HepG2 (cell line): ENCODE measurements at regions not wholly inside any gene's neighbourhood (a gene's known extent, or its start where the extent isn't known, plus 50 kb on each side); places are given as distances from the start of the nearest gene placed in this dataset.

Source experiments
- ARNT ChIP-seq: fragments of 450-650 bp; IDR thresholded peaks from 2 replicates; pipeline ENCODE4 v1.6.1; 2017
- ATF3 ChIP-seq: sonication (generic); formaldehyde crosslinking; IDR thresholded peaks from 2 replicates; pipeline ENCODE4 v1.4.0; 2020; ENCODE audit warnings: missing genetic modification reagents
- FOSL2 ChIP-seq: sonication (generic); formaldehyde crosslinking; IDR thresholded peaks from 2 replicates; pipeline ENCODE4 v1.4.0; 2020; ENCODE audit warnings: missing genetic modification reagents
- FOXA1 ChIP-seq, 2 experiments: fragments of 450-650 bp in 1 of 2; sonication (generic) in 1 of 2; formaldehyde crosslinking in 1 of 2; IDR thresholded peaks; 2 replicates each; pipeline versions ENCODE4 v1.4.0 to v1.6.1; 2016 to 2020; ENCODE audit warnings: missing genetic modification reagents in 1 of 2
- FOXJ3 ChIP-seq: sonication (generic); formaldehyde crosslinking; IDR thresholded peaks from 2 replicates; pipeline ENCODE4 v1.4.0; 2020; ENCODE audit warnings: missing genetic modification reagents, mild to moderate bottlenecking, borderline replicate concordance
- NR2F1 ChIP-seq, 2 experiments: fragments of 450-650 bp in 1 of 2; formaldehyde crosslinking in 1 of 2; IDR thresholded peaks; 2 replicates each; pipeline versions ENCODE4 v1.5.0 to v1.6.1; 2016 to 2020; ENCODE audit warnings: mild to moderate bottlenecking in 1 of 2, missing compliant biosample characterization in 1 of 2, missing genetic modification reagents in 1 of 2, moderate library complexity in 1 of 2
- POLR2A ChIP-seq, 2 experiments: IDR thresholded peaks; 2 replicates each; pipeline ENCODE4 v1.6.1; 2011; ENCODE audit warnings: low read depth in 2 of 2, low read length in 2 of 2, mild to moderate bottlenecking in 1 of 2, moderate library complexity in 1 of 2; ENCODE audit not compliant: insufficient read depth in 1 of 2
- REST ChIP-seq, 2 experiments: IDR thresholded peaks; 2 replicates each; pipeline ENCODE4 v1.6.1; 2011 to 2012; ENCODE audit warnings: low read length in 2 of 2, borderline replicate concordance in 1 of 2, low read depth in 1 of 2, mild to moderate bottlenecking in 1 of 2, moderate library complexity in 1 of 2
- RORA ChIP-seq: sonication (generic); formaldehyde crosslinking; IDR thresholded peaks from 2 replicates; pipeline ENCODE4 v1.5.0; 2020; ENCODE audit warnings: mild to moderate bottlenecking, missing genetic modification reagents, moderate library complexity
- SNAPC2 ChIP-seq: sonication (generic); formaldehyde crosslinking; IDR thresholded peaks from 2 replicates; pipeline ENCODE4 v1.8.1; 2022; ENCODE audit warnings: mild to moderate bottlenecking, missing genetic modification reagents
- ZNF737 ChIP-seq: sonication (generic); formaldehyde crosslinking; IDR thresholded peaks from 2 replicates; pipeline ENCODE4 v1.5.0; 2020; ENCODE audit warnings: missing genetic modification reagents, mild to moderate bottlenecking, borderline replicate concordance
- TF ChIP-seq, protein P1 (sequence below): sonication (generic); formaldehyde crosslinking; IDR thresholded peaks from 2 replicates; pipeline ENCODE4 v1.5.0; 2020; ENCODE audit warnings: mild to moderate bottlenecking, missing genetic modification reagents, moderate library complexity

- TF ChIP-seq FOSL2 (CRISPR knock-in tag): no peak
- no peak for TF ChIP-seq NR2F1 (CRISPR knock-in tag; IDR thresholded peaks at IDR 0.05)
- TF ChIP-seq RORA (CRISPR knock-in tag): no peak
- no peak for TF ChIP-seq SNAPC2 (CRISPR knock-in tag)
- no peak for TF ChIP-seq POLR2A (IDR thresholded peaks at IDR 0.05; ENCODE audit: insufficient read depth in 1 of 2, low read depth in 2 of 2, low read length in 2 of 2)
- TF ChIP-seq ZNF737 (CRISPR knock-in tag): no peak
- no peak for TF ChIP-seq ARNT
- no peak for TF ChIP-seq FOXA1 (IDR thresholded peaks at IDR 0.05)
- TF ChIP-seq FOXA1 (CRISPR knock-in tag; IDR thresholded peaks at IDR 0.05): no peak
- TF ChIP-seq, protein P1, sequence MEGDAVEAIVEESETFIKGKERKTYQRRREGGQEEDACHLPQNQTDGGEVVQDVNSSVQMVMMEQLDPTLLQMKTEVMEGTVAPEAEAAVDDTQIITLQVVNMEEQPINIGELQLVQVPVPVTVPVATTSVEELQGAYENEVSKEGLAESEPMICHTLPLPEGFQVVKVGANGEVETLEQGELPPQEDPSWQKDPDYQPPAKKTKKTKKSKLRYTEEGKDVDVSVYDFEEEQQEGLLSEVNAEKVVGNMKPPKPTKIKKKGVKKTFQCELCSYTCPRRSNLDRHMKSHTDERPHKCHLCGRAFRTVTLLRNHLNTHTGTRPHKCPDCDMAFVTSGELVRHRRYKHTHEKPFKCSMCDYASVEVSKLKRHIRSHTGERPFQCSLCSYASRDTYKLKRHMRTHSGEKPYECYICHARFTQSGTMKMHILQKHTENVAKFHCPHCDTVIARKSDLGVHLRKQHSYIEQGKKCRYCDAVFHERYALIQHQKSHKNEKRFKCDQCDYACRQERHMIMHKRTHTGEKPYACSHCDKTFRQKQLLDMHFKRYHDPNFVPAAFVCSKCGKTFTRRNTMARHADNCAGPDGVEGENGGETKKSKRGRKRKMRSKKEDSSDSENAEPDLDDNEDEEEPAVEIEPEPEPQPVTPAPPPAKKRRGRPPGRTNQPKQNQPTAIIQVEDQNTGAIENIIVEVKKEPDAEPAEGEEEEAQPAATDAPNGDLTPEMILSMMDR: no peak
- TF ChIP-seq ATF3 (CRISPR knock-in tag): no peak
- no peak for TF ChIP-seq REST (IDR thresholded peaks at IDR 0.05; ENCODE audit: borderline replicate concordance in 1 of 2, low read depth in 1 of 2, low read length in 2 of 2)
- TF ChIP-seq FOXJ3 (CRISPR knock-in tag): no peak
Measured at GRCh38 chr22:27637604-27638003, 164.0 kb downstream of the MN1 start.
